H1 (cell line): ENCODE measurements at regions not wholly inside any gene's neighbourhood (a gene's known extent, or its start where the extent isn't known, plus 50 kb on each side); places are given as distances from the start of the nearest gene placed in this dataset.

ENCODE experiments used
- CTCF ChIA-PET: fragments of 300-600 bp; sonication (Branson Sonifier 250); formaldehyde crosslinking; loops from one replicate; lab custom pipeline; 2021; ENCODE audit not compliant: partially characterized antibody; lab: Charles Lee
- POLR2A ChIA-PET: fragments of 300-600 bp; sonication (Branson Sonifier 250); formaldehyde crosslinking; loops from one replicate; lab custom pipeline; 2021; ENCODE audit warnings: inconsistent platforms; ENCODE audit not compliant: partially characterized antibody; lab: Charles Lee
- DNase-seq, 2 experiments: peaks; one replicate each; pipeline versions ENCODE4 v3.0.0 to v3.0.0-alpha.2; 2010 to 2022; ENCODE audit warnings: low spot score in 2 of 2, low read depth in 1 of 2, mixed read lengths in 1 of 2
- FAIRE-seq: peaks from 2 replicates; lab custom pipeline; 2011; peaks lifted over from hg19 to GRCh38; lab: Jason Lieb, UNC
- H2AFZ ChIP-seq: 2 replicates; pipeline ENCODE4 v1.8.1; 2012; ENCODE audit warnings: low read length, inconsistent platforms
- H2AK5ac ChIP-seq: 2 replicates; pipeline ENCODE4 v1.6.1; 2013; ENCODE audit warnings: low read depth, low read length
- H2BK120ac ChIP-seq: replicated peaks from 2 replicates; pipeline ENCODE3; 2013; ENCODE audit warnings: low read depth, low read length, inconsistent platforms
- H2BK12ac ChIP-seq: 2 replicates; pipeline ENCODE4 v1.6.1; 2013; ENCODE audit warnings: low read depth, low read length
- H2BK15ac ChIP-seq: 2 replicates; pipeline ENCODE4 v1.6.1; 2013; ENCODE audit warnings: low read length
- H2BK20ac ChIP-seq: 2 replicates; pipeline ENCODE4 v1.6.1; 2013; ENCODE audit warnings: low read length
- H2BK5ac ChIP-seq: 2 replicates; pipeline ENCODE4 v1.6.1; 2013; ENCODE audit warnings: low read depth, low read length
- H3K14ac ChIP-seq: 2 replicates; pipeline ENCODE4 v1.6.1; 2013; ENCODE audit warnings: inconsistent platforms; ENCODE audit not compliant: insufficient read length
- H3K18ac ChIP-seq: 2 replicates; pipeline ENCODE4 v1.6.1; 2013; ENCODE audit warnings: low read length; ENCODE audit errors: extremely low read depth
- H3K23ac ChIP-seq: 2 replicates; pipeline ENCODE4 v1.6.1; 2013; ENCODE audit warnings: inconsistent platforms; ENCODE audit not compliant: insufficient read length
- H3K23me2 ChIP-seq: 2 replicates; pipeline ENCODE4 v1.6.1; 2013; ENCODE audit warnings: low read depth, low read length
- H3K27ac ChIP-seq: 2 replicates; pipeline ENCODE4 v1.6.1; 2011; ENCODE audit warnings: low read depth, low read length, inconsistent platforms
- H3K27me3 ChIP-seq, 4 experiments: replicated peaks in 1 of 4; 1 replicate in 1 of 4; 2 replicates in 3 of 4; pipeline versions ENCODE4 v1.6.1 to v1.8.1; 2011 to 2013; ENCODE audit warnings: low read length in 3 of 4, mild to moderate bottlenecking in 3 of 4, inconsistent platforms in 2 of 4, mixed read lengths in 2 of 4, moderate library complexity in 1 of 4; ENCODE audit not compliant: control insufficient read depth in 3 of 4, insufficient read depth in 3 of 4; ENCODE audit errors: extremely low read depth in 1 of 4
- H3K36me3 ChIP-seq, 4 experiments: 2 replicates each; pipeline versions ENCODE4 v1.6.1 to v1.8.1; 2011 to 2013; ENCODE audit warnings: mild to moderate bottlenecking in 4 of 4, low read length in 3 of 4, moderate library complexity in 2 of 4, control low read depth in 1 of 4, inconsistent platforms in 1 of 4; ENCODE audit not compliant: insufficient read depth in 4 of 4, control insufficient read depth in 2 of 4
- H3K4ac ChIP-seq: replicated peaks from 2 replicates; pipeline ENCODE3; 2013; ENCODE audit warnings: low read length, low read depth, mixed read lengths, inconsistent platforms; ENCODE audit not compliant: insufficient read length
- H3K4me1 ChIP-seq, 4 experiments: replicated peaks in 1 of 4; 1 replicate in 1 of 4; 2 replicates in 3 of 4; pipeline versions ENCODE4 v1.6.1 to v1.8.1; 2011 to 2013; ENCODE audit warnings: low read length in 3 of 4, inconsistent platforms in 2 of 4, mixed read lengths in 1 of 4; ENCODE audit not compliant: insufficient read depth in 4 of 4, control insufficient read depth in 3 of 4
- H3K4me2 ChIP-seq, 2 experiments: 2 replicates each; pipeline versions ENCODE4 v1.6.1 to v1.8.1; 2011 to 2013; ENCODE audit warnings: low read depth in 2 of 2, low read length in 2 of 2, control low read depth in 1 of 2, inconsistent platforms in 1 of 2, mild to moderate bottlenecking in 1 of 2; ENCODE audit not compliant: insufficient read depth in 1 of 2
- H3K4me3 ChIP-seq, 4 experiments: fragments of 200-600, 300-600 bp in 1 of 4; sonication (generic), shearing (Covaris generic), sonication (Bioruptor Twin) in 1 of 4; 2 replicates each; pipeline versions ENCODE4 v1.5.1 to v1.8.1; 2011 to 2016; ENCODE audit warnings: low read length in 4 of 4, low read depth in 3 of 4, control low read depth in 2 of 4, inconsistent platforms in 2 of 4, mild to moderate bottlenecking in 2 of 4, mixed read lengths in 1 of 4, moderate library complexity in 1 of 4; ENCODE audit not compliant: insufficient read depth in 2 of 4; ENCODE audit errors: extremely low read depth in 1 of 4
- H3K56ac ChIP-seq: replicated peaks from 2 replicates; pipeline ENCODE3; 2013; ENCODE audit warnings: low read depth, mild to moderate bottlenecking, mixed read lengths, low read length, inconsistent platforms; ENCODE audit not compliant: insufficient read length
- H3K79me1 ChIP-seq: 2 replicates; pipeline ENCODE4 v1.6.1; 2013; ENCODE audit warnings: low read depth, low read length, control low read depth
- H3K79me2 ChIP-seq, 2 experiments: 2 replicates each; pipeline versions ENCODE4 v1.6.1 to v1.8.1; 2012 to 2013; ENCODE audit warnings: low read length in 2 of 2, mild to moderate bottlenecking in 2 of 2, inconsistent platforms in 1 of 2; ENCODE audit not compliant: insufficient read depth in 2 of 2, control insufficient read depth in 1 of 2
- H3K9ac ChIP-seq, 4 experiments: replicated peaks in 1 of 4; 1 replicate in 1 of 4; 2 replicates in 3 of 4; pipeline versions ENCODE4 v1.6.1 to v1.8.1; 2011 to 2013; ENCODE audit warnings: low read depth in 3 of 4, low read length in 3 of 4, control low read depth in 2 of 4, mild to moderate bottlenecking in 2 of 4, moderate library complexity in 2 of 4, inconsistent platforms in 1 of 4; ENCODE audit errors: extremely low read depth in 1 of 4
- H3K9me3 ChIP-seq, 2 experiments: 2 replicates each; pipeline versions ENCODE4 v1.6.1 to v1.8.1; 2012 to 2013; ENCODE audit warnings: mild to moderate bottlenecking in 2 of 2, moderate library complexity in 2 of 2, control low read depth in 1 of 2, inconsistent platforms in 1 of 2, low read depth in 1 of 2, low read length in 1 of 2, mixed read lengths in 1 of 2; ENCODE audit not compliant: insufficient read depth in 2 of 2
- H4K20me1 ChIP-seq, 2 experiments: replicated peaks in 1 of 2; 2 replicates each; pipeline versions ENCODE3 to v1.8.1; 2011 to 2013; ENCODE audit warnings: inconsistent platforms in 2 of 2, low read length in 2 of 2, mild to moderate bottlenecking in 1 of 2; ENCODE audit not compliant: insufficient read depth in 2 of 2, control insufficient read depth in 1 of 2
- H4K5ac ChIP-seq: 2 replicates; pipeline ENCODE4 v1.6.1; 2013; ENCODE audit warnings: low read length, low read depth, mixed read lengths, inconsistent platforms; ENCODE audit not compliant: insufficient read length
- H4K8ac ChIP-seq: 2 replicates; pipeline ENCODE4 v1.8.0; 2013; ENCODE audit warnings: mild to moderate bottlenecking, moderate library complexity, low read length, inconsistent platforms; ENCODE audit not compliant: insufficient read depth; ENCODE audit errors: extremely low read depth
- H4K91ac ChIP-seq: replicated peaks from 2 replicates; pipeline ENCODE3; 2013; ENCODE audit warnings: low read length, mixed read lengths, inconsistent platforms; ENCODE audit not compliant: insufficient read length
- NRF1 ChIP-seq: IDR thresholded peaks from 2 replicates; pipeline ENCODE4 v1.6.1; 2011; ENCODE audit warnings: mild to moderate bottlenecking, low read depth, low read length, improper control_type of control experiment
- SP1 ChIP-seq: IDR thresholded peaks from 2 replicates; pipeline ENCODE4 v1.6.1; 2011; ENCODE audit warnings: low read depth, low read length
- ZNF274 ChIP-seq: IDR thresholded peaks from 2 replicates; pipeline ENCODE4 v1.7.0; 2012; ENCODE audit warnings: low read length, borderline replicate concordance; ENCODE audit errors: extremely low read depth
- WGBS, 2 experiments: shearing (Covaris generic) in 1 of 2; methylation state at CpG; one replicate each; pipeline versions ENCODE4 v1.1.6 to v1.1.7; 2013 to 2015; ENCODE audit warnings: low lambda C conversion rate in 2 of 2, mixed read lengths in 2 of 2, inconsistent platforms in 1 of 2, low coverage in 1 of 2, missing lambda C conversion rate in 1 of 2; ENCODE audit not compliant: insufficient replicate concordance in 2 of 2, insufficient coverage in 1 of 2, insufficient read length in 1 of 2; ENCODE audit errors: extremely low coverage in 1 of 2, missing lambda C conversion rate in 1 of 2; 5-methylcytosine and 5-hydroxymethylcytosine counted together
- TF ChIP-seq, protein P1 (sequence below), 3 experiments: IDR thresholded peaks; 1 replicate in 2 of 3; 2 replicates in 1 of 3; pipeline versions ENCODE4 v1.5.1 to v1.6.1; 2011; ENCODE audit warnings: low read length in 3 of 3, mild to moderate bottlenecking in 3 of 3, inconsistent platforms in 2 of 3, low read depth in 1 of 3, moderate library complexity in 1 of 3; ENCODE audit not compliant: insufficient read depth in 1 of 3; ENCODE audit errors: control extremely low read depth in 1 of 3

DNA sequence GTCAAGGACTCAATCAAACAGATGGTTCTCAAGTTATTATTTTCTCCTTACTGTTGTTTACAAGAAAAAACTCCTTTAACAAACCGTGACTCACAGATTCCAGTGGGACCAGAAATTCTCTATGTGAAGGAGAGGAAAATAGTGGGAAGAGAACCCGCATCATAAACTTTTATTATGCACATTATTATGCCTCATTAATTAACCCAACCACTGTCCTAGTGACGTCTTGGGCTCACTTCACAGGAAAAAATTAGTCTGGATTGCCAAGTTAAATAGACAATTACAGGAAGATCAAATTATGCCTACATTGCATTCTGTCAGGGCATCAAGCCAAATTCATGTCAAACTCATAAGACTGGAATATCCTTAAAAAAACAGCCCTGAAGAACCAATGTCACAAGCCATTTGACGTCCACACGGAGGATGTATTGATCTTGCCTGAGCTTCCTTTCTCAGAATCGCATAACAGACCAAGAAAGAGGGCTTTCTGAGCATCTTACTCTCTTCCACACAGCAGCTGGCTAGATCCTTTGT, 347.8 kb downstream of the DUSP10 start:
- FAIRE-seq, result no peak
- CTCF ChIA-PET, result interaction anchor here (0.8 to 1.4 kb wide), 2 partner anchors 23 to 42 kb away, joined by 3 to 4 read pairs; no protein-coding TSS in a partner anchor
- peaks cover 2 to 9% of the 10 kb centered on the region in 2 experiments; a peak in 3 of 4 replicates for H3K9me3 ChIP-seq

More for the DNA sequence above, 347.8 kb downstream of the DUSP10 start:
- Histone ChIP-seq H2BK120ac (no peak overlapping the region), H4K5ac (no peak overlapping the region), H2BK12ac (no peak overlapping the region), H4K8ac (no peak overlapping the region), H4K91ac (no peak overlapping the region), H2AFZ (no peak overlapping the region), H3K4me3 (no peak overlapping the region), H3K36me3 (no peaks in the 10 kb centered on the region), H3K23me2 (no peaks in the 10 kb centered on the region), H3K79me1 (no peaks in the 10 kb centered on the region), H2AK5ac (no peak overlapping the region), H2BK15ac (no peak overlapping the region), H3K4ac (no peak overlapping the region), H2BK5ac (no peak overlapping the region), H3K23ac (no peak overlapping the region), H3K4me1 (no peaks in the 10 kb centered on the region), H3K9ac (no peak overlapping the region), H3K27ac (no peak overlapping the region), H4K20me1 (no peaks in the 10 kb centered on the region), H3K14ac (no peak overlapping the region), H3K4me2 (no peak overlapping the region), H3K18ac (no peak overlapping the region), H3K79me2 (no peaks in the 10 kb centered on the region), H2BK20ac (no peak overlapping the region), H3K27me3 (no peaks in the 10 kb centered on the region), H3K56ac (no peak overlapping the region)
- no peak for DNase-seq
- TF ChIP-seq, protein P1, sequence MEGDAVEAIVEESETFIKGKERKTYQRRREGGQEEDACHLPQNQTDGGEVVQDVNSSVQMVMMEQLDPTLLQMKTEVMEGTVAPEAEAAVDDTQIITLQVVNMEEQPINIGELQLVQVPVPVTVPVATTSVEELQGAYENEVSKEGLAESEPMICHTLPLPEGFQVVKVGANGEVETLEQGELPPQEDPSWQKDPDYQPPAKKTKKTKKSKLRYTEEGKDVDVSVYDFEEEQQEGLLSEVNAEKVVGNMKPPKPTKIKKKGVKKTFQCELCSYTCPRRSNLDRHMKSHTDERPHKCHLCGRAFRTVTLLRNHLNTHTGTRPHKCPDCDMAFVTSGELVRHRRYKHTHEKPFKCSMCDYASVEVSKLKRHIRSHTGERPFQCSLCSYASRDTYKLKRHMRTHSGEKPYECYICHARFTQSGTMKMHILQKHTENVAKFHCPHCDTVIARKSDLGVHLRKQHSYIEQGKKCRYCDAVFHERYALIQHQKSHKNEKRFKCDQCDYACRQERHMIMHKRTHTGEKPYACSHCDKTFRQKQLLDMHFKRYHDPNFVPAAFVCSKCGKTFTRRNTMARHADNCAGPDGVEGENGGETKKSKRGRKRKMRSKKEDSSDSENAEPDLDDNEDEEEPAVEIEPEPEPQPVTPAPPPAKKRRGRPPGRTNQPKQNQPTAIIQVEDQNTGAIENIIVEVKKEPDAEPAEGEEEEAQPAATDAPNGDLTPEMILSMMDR (IDR thresholded peaks at IDR 0.05; ENCODE audit: control extremely low read depth in 1 of 3, insufficient read depth in 1 of 3, low read depth in 1 of 3, low read length in 3 of 3), result no peak
- TF ChIP-seq NRF1 (no peak), ZNF274 (no peak), SP1 (no peak)
- POLR2A ChIA-PET, result no interaction called here
- WGBS, 2 experiments, result 94% methylated on average over 6 of the region's 6 CpGs; no CpG with 5 or more reads in 1 of the 2 experiments
